Mesothelial cell of epicardium (in vitro differentiated cells): ENCODE measurements at regions not wholly inside any gene's neighbourhood (a gene's known extent, or its start where the extent isn't known, plus 50 kb on each side); places are given as distances from the start of the nearest gene placed in this dataset.
A peak's percentile ranks its signal among the peaks of the same experiment; 100 is the strongest.

Experiments used
- DNase-seq, 2 experiments: peaks; one replicate each; pipeline ENCODE4 v3.0.0; 2021; ENCODE audit warnings: low spot score in 2 of 2; ENCODE audit not compliant: unreplicated experiment in 2 of 2
- H3K27ac Mint-ChIP-seq: 2 replicates; pipeline ENCODE4 v1.8.0; 2021; ENCODE audit warnings: mixed read lengths
- H3K27me3 Mint-ChIP-seq: 2 replicates; pipeline ENCODE4 v1.8.0; 2021; ENCODE audit warnings: low read depth, mixed read lengths
- H3K36me3 Mint-ChIP-seq: 2 replicates; pipeline ENCODE4 v1.8.0; 2021; ENCODE audit warnings: mixed read lengths
- H3K4me1 Mint-ChIP-seq: 2 replicates; pipeline ENCODE4 v1.8.0; 2021; ENCODE audit warnings: mixed read lengths
- H3K4me3 Mint-ChIP-seq: 2 replicates; pipeline ENCODE4 v1.8.0; 2021; ENCODE audit warnings: mild to moderate bottlenecking, moderate library complexity, mixed read lengths
- H3K9me3 Mint-ChIP-seq: 2 replicates; pipeline ENCODE4 v1.8.0; 2021; ENCODE audit warnings: mixed read lengths
- TF ChIP-seq, protein P1 (sequence below): fragments of 200-600 bp; sonication (generic); IDR thresholded peaks from one replicate; pipeline ENCODE4 v1.5.0; 2021; ENCODE audit warnings: antibody characterized with exemption; ENCODE audit not compliant: unreplicated experiment

DNA sequence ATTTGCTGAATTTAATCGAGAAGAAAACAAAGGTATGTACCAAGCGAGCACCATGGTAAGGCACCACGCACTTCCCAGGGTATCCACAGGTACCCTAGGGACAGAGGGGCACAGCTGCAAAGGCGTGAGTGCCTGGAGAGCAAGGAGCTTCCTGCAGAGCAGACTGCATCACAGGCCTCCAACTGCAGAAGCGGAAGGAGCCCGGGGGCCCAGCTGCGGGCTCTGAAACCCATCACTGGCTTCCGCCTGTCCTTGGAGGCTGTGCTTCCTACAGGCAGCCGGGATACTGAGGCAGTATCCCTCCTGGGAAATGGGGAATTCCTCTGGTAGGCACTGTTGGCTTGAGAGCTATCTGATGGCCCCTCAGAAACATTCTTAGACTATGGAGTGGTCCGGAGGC is 217.4 kb upstream of the GMDS start:
- DNase-seq, result no peak
- Mint-ChIP-seq H3K4me1 (peaks cover 18% of the 10 kb centered on the region), H3K27ac (no peak overlapping the region), H3K4me3 (no peak overlapping the region), H3K36me3 (no peaks in the 10 kb centered on the region), H3K9me3 (no peaks in the 10 kb centered on the region), H3K27me3 (peaks cover 11% of the 10 kb centered on the region)
- TF ChIP-seq, protein P1, sequence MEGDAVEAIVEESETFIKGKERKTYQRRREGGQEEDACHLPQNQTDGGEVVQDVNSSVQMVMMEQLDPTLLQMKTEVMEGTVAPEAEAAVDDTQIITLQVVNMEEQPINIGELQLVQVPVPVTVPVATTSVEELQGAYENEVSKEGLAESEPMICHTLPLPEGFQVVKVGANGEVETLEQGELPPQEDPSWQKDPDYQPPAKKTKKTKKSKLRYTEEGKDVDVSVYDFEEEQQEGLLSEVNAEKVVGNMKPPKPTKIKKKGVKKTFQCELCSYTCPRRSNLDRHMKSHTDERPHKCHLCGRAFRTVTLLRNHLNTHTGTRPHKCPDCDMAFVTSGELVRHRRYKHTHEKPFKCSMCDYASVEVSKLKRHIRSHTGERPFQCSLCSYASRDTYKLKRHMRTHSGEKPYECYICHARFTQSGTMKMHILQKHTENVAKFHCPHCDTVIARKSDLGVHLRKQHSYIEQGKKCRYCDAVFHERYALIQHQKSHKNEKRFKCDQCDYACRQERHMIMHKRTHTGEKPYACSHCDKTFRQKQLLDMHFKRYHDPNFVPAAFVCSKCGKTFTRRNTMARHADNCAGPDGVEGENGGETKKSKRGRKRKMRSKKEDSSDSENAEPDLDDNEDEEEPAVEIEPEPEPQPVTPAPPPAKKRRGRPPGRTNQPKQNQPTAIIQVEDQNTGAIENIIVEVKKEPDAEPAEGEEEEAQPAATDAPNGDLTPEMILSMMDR, result no peak

DNA sequence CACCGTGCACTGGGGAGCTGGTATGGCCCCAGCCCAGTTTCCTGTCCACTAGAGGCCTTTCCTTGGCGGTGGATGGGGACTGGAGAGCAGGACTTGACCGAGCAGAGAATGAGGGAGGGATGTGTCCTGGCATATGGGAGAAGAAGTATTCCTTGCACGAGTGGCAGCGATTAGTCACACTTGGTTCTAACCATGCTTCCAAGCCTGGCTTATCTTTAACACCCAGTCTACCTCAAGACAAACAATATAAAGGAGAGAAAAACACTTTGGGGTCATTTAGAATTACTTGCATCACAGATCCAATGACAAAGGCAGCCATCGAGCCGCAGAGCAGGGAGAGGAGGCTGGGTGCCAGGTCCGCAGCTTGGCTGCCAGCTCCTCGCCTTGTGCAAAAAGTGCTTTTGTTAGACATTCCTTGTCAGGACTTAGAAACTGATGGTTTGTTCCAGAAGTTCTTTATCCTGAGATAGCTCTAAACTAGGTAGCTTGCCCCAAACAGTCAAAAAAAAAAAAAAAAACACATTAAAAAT is 214.9 kb upstream of the GMDS start:
- Mint-ChIP-seq H3K4me1 (peaks cover 3% of the 10 kb centered on the region), H3K27ac (no peak overlapping the region), H3K9me3 (no peaks in the 10 kb centered on the region), H3K36me3 (no peaks in the 10 kb centered on the region), H3K4me3 (no peak overlapping the region), H3K27me3 (peaks cover 3% of the 10 kb centered on the region)
- no peak for DNase-seq
- TF ChIP-seq, protein P1, result no peak

DNA sequence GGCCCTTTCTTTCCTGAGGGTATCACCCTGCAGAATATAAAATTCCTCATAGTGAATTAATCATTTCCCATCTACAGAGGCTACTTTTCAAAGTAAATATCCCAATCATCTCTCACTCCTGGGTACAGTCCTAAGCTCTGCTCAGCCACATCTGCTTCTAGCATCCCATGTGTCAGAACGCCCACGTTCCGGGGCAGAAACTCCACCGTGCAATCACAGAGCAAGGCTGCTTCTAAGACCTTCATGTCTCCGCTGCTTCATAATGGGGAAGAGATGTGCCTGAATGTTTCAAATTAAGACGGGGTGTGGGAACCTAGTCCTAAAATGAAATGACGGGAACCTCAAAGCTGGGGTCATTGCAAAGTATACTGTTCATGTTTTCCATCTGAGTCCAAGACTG is 208.8 kb upstream of the GMDS start:
- Mint-ChIP-seq H3K27ac (no peak overlapping the region), H3K9me3 (no peaks in the 10 kb centered on the region), H3K27me3 (peaks cover 7% of the 10 kb centered on the region), H3K4me3 (no peak overlapping the region), H3K4me1 (peaks cover 15% of the 10 kb centered on the region), H3K36me3 (no peaks in the 10 kb centered on the region)
- TF ChIP-seq, protein P1, result no peak
- no peak for DNase-seq

DNA sequence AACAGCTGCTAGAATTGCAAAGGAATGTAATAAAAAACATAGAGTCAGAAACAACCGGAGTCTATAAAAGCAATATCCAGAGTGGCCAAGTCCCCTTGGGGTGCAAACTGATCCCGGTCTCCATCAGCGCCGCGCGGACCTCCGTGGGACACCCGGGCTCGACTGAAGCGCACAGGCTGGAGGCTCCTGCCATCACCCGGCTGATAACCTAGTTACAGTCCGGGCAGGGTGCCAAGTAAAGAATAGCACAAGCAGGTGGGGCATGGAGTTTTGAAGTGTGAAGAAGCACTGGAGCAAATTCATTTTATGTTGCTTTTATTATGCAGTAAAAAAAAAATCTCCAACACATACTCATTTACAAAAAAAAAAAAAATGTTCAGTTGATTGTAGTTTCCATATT is 205.1 kb upstream of the GMDS start:
- Mint-ChIP-seq H3K9me3 (no peaks in the 10 kb centered on the region), H3K4me3 (no peak overlapping the region), H3K36me3 (no peaks in the 10 kb centered on the region), H3K27ac (no peak overlapping the region), H3K4me1 (peaks cover 31% of the 10 kb centered on the region), H3K27me3 (peaks cover 8% of the 10 kb centered on the region)
- TF ChIP-seq, protein P1, result no peak
- peak; percentile 35 to 49 for DNase-seq

DNA sequence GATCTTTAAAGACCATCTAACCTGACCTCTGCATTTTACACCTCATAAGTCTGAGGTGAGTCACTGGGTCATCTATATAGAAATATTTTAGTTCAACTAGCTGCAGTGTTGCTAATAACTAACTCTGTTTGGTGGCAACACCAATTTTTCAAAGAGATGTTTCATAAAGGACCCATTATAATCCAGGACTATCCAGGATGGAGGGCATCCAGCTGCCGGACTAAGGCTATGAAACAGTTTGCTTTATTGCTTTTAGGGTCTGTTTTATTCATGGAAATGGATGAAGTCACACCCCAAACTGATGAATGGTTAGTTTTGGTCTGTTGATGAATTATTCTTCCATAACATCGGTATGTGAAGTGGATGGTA is 204.2 kb upstream of the GMDS start:
- peaks cover 31% of the 10 kb centered on the region for H3K4me1 Mint-ChIP-seq

More for the DNA sequence above, 204.2 kb upstream of the GMDS start:
- DNase-seq, result no peak
- Mint-ChIP-seq H3K4me3 (no peak overlapping the region), H3K9me3 (no peaks in the 10 kb centered on the region), H3K36me3 (no peaks in the 10 kb centered on the region), H3K27ac (no peak overlapping the region), H3K27me3 (peaks cover 8% of the 10 kb centered on the region)
- TF ChIP-seq, protein P1, result no peak
